ENCODE measurements at regions not wholly inside any gene's neighbourhood (a gene's known extent, or its start where the extent isn't known, plus 50 kb on each side); places are given as distances from the start of the nearest gene placed in this dataset.
A peak's percentile ranks its signal among the peaks of the same experiment; 100 is the strongest.

DNA sequence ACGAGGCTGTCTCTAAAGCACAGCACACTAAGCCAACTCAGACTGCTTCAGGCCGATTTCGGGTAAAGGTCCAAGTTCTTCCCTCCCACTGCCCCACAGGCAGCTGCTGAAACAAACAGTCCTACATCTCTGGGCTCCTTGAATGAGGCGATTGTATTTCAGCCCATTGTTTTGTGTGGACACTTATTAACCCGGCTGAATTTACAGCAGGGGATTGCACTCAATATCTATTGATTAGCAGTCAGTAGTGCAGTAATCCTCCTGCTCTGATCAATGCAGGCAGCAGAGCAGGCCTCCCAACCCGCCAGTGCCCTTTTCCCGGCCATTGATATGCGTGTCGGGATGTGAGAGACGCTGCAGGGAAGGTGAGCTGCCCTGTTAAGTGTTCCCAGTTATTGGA lies 330.1 kb downstream of the CMPK2 start:
- DNase-seq (ENCODE audit: low read depth): no peak
- H3K4me3 ChIP-seq (ENCODE audit: control insufficient read depth, low read depth, low read length): no peak overlapping the region
- no peak for TF ChIP-seq CTCF (conservative IDR thresholded peaks at IDR 0.05; ENCODE audit: control insufficient read depth, insufficient read depth, low read depth, low read length)

DNA sequence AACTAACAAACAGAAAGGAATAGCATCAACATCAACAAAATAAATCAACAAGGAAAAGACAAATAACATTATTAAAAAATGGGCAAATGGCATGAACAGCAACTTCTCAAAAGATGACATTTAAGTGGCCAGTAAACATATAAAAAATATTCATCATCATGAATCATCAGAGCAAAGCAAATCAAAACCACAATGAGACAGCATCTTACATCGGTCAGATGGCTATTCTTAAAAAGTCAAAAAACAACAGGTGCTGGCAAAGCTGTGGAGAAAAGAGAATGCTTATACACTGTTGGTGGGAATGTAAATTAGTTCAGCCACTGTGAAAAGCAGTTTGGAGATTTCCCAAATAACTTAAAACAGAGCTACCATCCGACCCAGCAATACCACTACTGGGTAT lies 327.1 kb downstream of the CMPK2 start:
- no peak for DNase-seq (ENCODE audit: low read depth)
- no peak for TF ChIP-seq CTCF (conservative IDR thresholded peaks at IDR 0.05; ENCODE audit: control insufficient read depth, insufficient read depth, low read depth, low read length)
- no peak overlapping the region for H3K4me3 ChIP-seq (ENCODE audit: control insufficient read depth, low read depth, low read length)

DNA sequence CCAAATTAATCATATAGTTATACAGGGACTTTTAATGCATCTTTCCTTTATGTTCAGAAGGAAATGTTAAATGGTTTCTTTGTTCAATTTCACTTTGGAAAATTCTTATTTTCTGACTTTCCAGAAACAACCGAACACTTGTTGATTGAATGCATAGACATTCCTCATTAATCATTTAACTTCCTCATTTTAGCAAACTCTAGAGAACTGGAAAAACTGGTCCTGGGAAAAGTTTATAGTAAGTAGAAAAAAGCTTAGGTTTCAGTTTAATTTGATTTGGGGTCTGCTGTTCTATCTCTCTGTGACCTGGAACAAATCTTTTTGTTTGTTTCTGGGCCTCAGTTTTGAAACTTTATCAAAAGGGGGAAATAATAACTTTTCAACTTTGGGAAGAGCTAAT lies 320.4 kb downstream of the CMPK2 start:
- no peak overlapping the region for H3K4me3 ChIP-seq (ENCODE audit: control insufficient read depth, low read depth, low read length)
- DNase-seq (ENCODE audit: low read depth): no peak
- no peak for TF ChIP-seq CTCF (conservative IDR thresholded peaks at IDR 0.05; ENCODE audit: control insufficient read depth, insufficient read depth, low read depth, low read length)

DNA sequence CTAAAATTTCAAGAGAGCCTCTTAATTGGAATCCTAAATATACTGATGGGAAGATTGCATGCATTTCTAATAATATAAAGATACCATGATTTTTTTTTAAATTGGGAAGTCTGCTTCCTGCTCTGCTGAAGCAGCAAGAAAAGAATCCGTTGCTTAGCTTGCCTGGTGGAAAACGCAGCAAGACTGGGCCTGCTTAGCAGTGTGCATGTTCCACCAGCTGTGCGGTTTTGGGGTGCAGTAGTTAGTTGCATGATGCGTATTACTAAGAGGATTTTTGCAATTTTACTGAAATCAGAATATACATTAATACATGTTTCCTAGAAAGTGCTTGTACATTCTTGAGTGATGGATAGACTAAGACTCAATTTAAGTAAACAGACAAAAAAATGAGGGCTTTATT lies 319.9 kb downstream of the CMPK2 start:
- no peak for DNase-seq (ENCODE audit: low read depth)
- no peak for TF ChIP-seq CTCF (conservative IDR thresholded peaks at IDR 0.05; ENCODE audit: control insufficient read depth, insufficient read depth, low read depth, low read length)
- H3K4me3 ChIP-seq (ENCODE audit: control insufficient read depth, low read depth, low read length): no peak overlapping the region

DNA sequence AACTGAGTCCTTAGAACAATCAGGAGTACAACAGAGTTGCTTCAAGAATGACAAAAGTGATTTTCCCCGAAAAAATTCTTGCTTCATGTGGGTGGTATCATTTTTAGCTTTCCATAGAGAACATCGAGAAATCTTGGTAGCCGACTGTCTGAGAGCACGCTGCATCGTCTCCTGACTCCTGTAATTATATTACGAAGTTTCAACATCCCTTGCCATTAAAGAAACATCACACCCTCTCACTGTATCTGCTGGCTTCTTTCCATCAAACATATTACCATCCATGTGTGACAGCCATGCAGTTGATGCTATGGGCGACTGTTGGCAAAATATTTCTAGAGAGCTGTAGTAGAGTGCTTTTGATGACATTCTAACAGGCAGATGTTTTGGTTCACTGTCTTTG lies 311.2 kb downstream of the CMPK2 start:
- DNase-seq (ENCODE audit: low read depth): no peak
- H3K4me3 ChIP-seq (ENCODE audit: control insufficient read depth, low read depth, low read length): no peak overlapping the region
- no peak for TF ChIP-seq CTCF (conservative IDR thresholded peaks at IDR 0.05; ENCODE audit: control insufficient read depth, insufficient read depth, low read depth, low read length)

DNA sequence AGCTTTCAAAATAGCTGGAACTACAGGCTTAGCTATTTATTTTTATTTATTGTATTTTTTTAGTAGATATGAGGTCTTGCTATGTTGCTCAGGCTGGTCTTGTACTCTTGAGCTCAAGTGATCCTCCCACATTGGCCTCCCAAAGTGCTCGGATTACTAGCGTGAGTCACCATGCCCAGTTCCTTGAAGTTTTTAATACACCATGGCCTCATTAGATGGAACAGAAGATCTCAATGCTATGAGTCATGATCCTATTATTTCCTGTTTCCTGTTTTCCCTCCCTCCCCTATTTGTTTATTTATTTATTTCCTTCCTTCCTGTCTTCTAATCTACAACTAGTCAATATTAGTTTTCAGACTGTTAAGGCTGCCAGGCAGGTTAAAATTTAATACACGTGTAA lies 309.0 kb downstream of the CMPK2 start:
- no peak overlapping the region for H3K4me3 ChIP-seq (ENCODE audit: control insufficient read depth, low read depth, low read length)
- no peak for TF ChIP-seq CTCF (conservative IDR thresholded peaks at IDR 0.05; ENCODE audit: control insufficient read depth, insufficient read depth, low read depth, low read length)
- peak; percentile 0 for DNase-seq (ENCODE audit: low read depth)

DNA sequence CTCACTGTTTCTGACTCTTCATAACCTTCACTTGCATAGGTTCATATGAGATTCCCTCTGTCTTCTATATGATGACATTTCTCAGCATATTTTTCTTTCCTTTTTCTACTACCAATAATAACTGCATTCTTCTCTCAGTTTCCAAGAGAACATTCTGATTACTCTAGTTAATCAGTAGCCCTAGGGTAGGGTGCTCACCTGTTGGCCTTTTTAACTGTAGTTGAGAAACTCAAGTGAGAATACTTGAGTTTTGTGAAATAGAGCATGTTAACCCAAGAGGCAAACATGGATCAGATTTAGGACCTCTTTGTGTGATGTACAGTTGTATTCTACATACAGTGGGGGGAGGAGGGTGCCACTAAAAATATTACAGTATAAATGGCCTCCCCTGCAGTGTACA lies 308.0 kb downstream of the CMPK2 start:
- no peak for DNase-seq (ENCODE audit: low read depth)
- no peak overlapping the region for H3K4me3 ChIP-seq (ENCODE audit: control insufficient read depth, low read depth, low read length)
- TF ChIP-seq CTCF (conservative IDR thresholded peaks at IDR 0.05; ENCODE audit: control insufficient read depth, insufficient read depth, low read depth, low read length): no peak
